ENCODE measurements at regions not wholly inside any gene's neighbourhood (a gene's known extent, or its start where the extent isn't known, plus 50 kb on each side); places are given as distances from the start of the nearest gene placed in this dataset.
"Not testable (repeated sequence)": the region's sequence is repeated elsewhere in the genome, so short reads cannot be mapped to it uniquely, and the experiment has no call there.

DNA sequence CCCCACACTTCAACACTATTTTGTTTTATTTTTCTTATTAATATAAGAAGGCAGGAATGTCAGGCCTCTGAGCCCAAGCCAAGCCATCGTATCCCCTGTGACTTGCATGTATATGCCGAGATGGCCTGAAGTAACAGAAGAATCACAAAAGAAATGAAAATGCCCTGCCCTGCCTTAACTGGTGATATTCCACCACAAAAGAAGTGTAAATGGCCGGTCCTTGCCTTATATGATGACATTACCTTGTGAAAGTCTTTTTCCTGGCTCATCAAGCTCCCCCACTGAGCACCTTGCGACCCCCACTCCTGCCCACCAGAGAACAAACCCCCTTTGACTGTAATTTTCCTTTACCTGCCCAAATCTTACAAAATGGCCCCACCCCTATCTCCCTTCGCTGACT lies 272.6 kb downstream of the SATB2 start:
- TF ChIP-seq, protein P1, sequence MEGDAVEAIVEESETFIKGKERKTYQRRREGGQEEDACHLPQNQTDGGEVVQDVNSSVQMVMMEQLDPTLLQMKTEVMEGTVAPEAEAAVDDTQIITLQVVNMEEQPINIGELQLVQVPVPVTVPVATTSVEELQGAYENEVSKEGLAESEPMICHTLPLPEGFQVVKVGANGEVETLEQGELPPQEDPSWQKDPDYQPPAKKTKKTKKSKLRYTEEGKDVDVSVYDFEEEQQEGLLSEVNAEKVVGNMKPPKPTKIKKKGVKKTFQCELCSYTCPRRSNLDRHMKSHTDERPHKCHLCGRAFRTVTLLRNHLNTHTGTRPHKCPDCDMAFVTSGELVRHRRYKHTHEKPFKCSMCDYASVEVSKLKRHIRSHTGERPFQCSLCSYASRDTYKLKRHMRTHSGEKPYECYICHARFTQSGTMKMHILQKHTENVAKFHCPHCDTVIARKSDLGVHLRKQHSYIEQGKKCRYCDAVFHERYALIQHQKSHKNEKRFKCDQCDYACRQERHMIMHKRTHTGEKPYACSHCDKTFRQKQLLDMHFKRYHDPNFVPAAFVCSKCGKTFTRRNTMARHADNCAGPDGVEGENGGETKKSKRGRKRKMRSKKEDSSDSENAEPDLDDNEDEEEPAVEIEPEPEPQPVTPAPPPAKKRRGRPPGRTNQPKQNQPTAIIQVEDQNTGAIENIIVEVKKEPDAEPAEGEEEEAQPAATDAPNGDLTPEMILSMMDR (IDR thresholded peaks at IDR 0.05): not testable (repeated sequence)
- not testable (repeated sequence) for TF ChIP-seq POLR2A (IDR thresholded peaks at IDR 0.05)

Measured in suprapubic skin (tissue), 3 donors.